Astrocyte (in vitro differentiated cells and primary cell): ENCODE measurements at regions not wholly inside any gene's neighbourhood (a gene's known extent, or its start where the extent isn't known, plus 50 kb on each side); places are given as distances from the start of the nearest gene placed in this dataset.

Experiments
- DNase-seq: peaks from one replicate; pipeline ENCODE4 v3.0.0-alpha.2; 2010; ENCODE audit warnings: low read depth
- FAIRE-seq: peaks from 2 replicates; lab custom pipeline; 2011; peaks lifted over from hg19 to GRCh38; lab: Jason Lieb, UNC
- H2AFZ ChIP-seq: 2 replicates; pipeline ENCODE4 v1.6.0; 2012; ENCODE audit warnings: low read depth, low read length, inconsistent platforms
- H3K27ac ChIP-seq: 2 replicates; pipeline ENCODE4 v1.5.1; 2011; ENCODE audit warnings: low read depth, low read length, inconsistent platforms
- H3K27me3 ChIP-seq: 2 replicates; pipeline ENCODE4 v1.6.0; 2011; ENCODE audit warnings: low read length, inconsistent platforms; ENCODE audit not compliant: insufficient read depth
- H3K36me3 ChIP-seq: 2 replicates; pipeline ENCODE4 v1.5.1; 2011; ENCODE audit warnings: low read length, inconsistent platforms; ENCODE audit not compliant: insufficient read depth
- H3K4me1 ChIP-seq: 2 replicates; pipeline ENCODE4 v1.5.1; 2011; ENCODE audit warnings: low read length, inconsistent platforms; ENCODE audit not compliant: insufficient read depth
- H3K4me2 ChIP-seq: 2 replicates; pipeline ENCODE4 v1.6.0; 2012; ENCODE audit warnings: low read length, inconsistent platforms
- H3K4me3 ChIP-seq: 2 replicates; pipeline ENCODE4 v1.5.1; 2011; ENCODE audit warnings: low read depth, mild to moderate bottlenecking, low read length, inconsistent platforms; ENCODE audit not compliant: insufficient read depth
- H3K79me2 ChIP-seq: 2 replicates; pipeline ENCODE4 v1.6.0; 2012; ENCODE audit warnings: mild to moderate bottlenecking, low read length, inconsistent platforms; ENCODE audit not compliant: insufficient read depth
- H3K9ac ChIP-seq: 2 replicates; pipeline ENCODE4 v1.6.0; 2012; ENCODE audit warnings: mild to moderate bottlenecking, low read length, inconsistent platforms
- H3K9me3 ChIP-seq: 2 replicates; pipeline ENCODE4 v1.5.1; 2012; ENCODE audit warnings: low read depth, mild to moderate bottlenecking, low read length, inconsistent platforms; ENCODE audit not compliant: insufficient read depth
- H4K20me1 ChIP-seq: 2 replicates; pipeline ENCODE4 v1.6.0; 2012; ENCODE audit warnings: low read length, inconsistent platforms; ENCODE audit not compliant: insufficient read depth
- H3K27ac Mint-ChIP-seq: one replicate; pipeline ENCODE4 v1.8.0; 2021; ENCODE audit warnings: mild to moderate bottlenecking, mixed read lengths; ENCODE audit not compliant: unreplicated experiment
- H3K27me3 Mint-ChIP-seq: one replicate; pipeline ENCODE4 v1.8.0; 2021; ENCODE audit warnings: low read depth, mixed read lengths; ENCODE audit not compliant: unreplicated experiment
- H3K36me3 Mint-ChIP-seq: one replicate; pipeline ENCODE4 v1.8.0; 2021; ENCODE audit warnings: low read depth, mixed read lengths; ENCODE audit not compliant: unreplicated experiment
- H3K4me1 Mint-ChIP-seq: one replicate; pipeline ENCODE4 v1.8.0; 2021; ENCODE audit warnings: low read depth, mixed read lengths; ENCODE audit not compliant: unreplicated experiment
- H3K4me3 Mint-ChIP-seq: one replicate; pipeline ENCODE4 v1.8.0; 2021; ENCODE audit warnings: mild to moderate bottlenecking, moderate library complexity, mixed read lengths; ENCODE audit not compliant: unreplicated experiment
- H3K9me3 Mint-ChIP-seq: one replicate; pipeline ENCODE4 v1.8.0; 2021; ENCODE audit warnings: mild to moderate bottlenecking, mixed read lengths; ENCODE audit not compliant: unreplicated experiment
- EZH2 ChIP-seq: IDR thresholded peaks from 2 replicates; pipeline ENCODE4 v1.6.1; 2012; ENCODE audit warnings: mild to moderate bottlenecking, low read length, inconsistent platforms; ENCODE audit not compliant: insufficient read depth
- TF ChIP-seq, protein P1 (sequence below): IDR thresholded peaks from 2 replicates; pipeline ENCODE4 v1.5.1; 2011; ENCODE audit warnings: low read depth, mild to moderate bottlenecking, inconsistent platforms, low read length, moderate library complexity; ENCODE audit not compliant: insufficient read depth

DNA sequence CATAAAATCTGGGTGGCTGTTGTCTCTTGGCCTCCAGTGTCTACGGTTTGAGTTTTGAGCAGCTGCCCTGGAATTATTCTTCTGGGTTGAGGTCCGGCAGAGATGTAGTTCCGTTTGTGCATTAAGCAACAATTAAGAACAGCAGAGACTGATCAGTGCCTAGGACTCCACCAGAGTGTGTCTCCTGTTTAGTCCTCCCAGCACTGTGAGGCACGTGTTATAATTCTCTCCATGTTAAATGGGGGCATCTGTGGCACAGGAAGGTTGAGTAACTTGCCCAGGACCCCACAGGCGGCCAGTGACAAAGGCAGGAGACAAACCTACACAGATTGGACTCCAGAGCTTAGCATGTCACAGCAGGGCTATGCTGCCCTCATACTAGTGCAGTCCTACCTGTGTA is 225.1 kb downstream of the CBLN1 start:
- Histone ChIP-seq H3K27ac (no peak overlapping the region), H3K4me1 (no peaks in the 10 kb centered on the region), H4K20me1 (no peaks in the 10 kb centered on the region), H3K4me2 (no peak overlapping the region), H2AFZ (no peak overlapping the region), H3K4me3 (no peak overlapping the region), H3K27me3 (no peaks in the 10 kb centered on the region), H3K36me3 (no peaks in the 10 kb centered on the region), H3K9ac (no peak overlapping the region), H3K9me3 (no peaks in the 10 kb centered on the region), H3K79me2 (no peaks in the 10 kb centered on the region)
- no peaks in the 10 kb centered on the region for H3K9me3 Mint-ChIP-seq
- H3K36me3 Mint-ChIP-seq = no peaks in the 10 kb centered on the region
- H3K4me3 Mint-ChIP-seq = no peak overlapping the region
- peaks cover 9% of the 10 kb centered on the region for H3K27me3 Mint-ChIP-seq
- FAIRE-seq (no peak), DNase-seq (no peak)
- no peak overlapping the region for H3K27ac Mint-ChIP-seq
- H3K4me1 Mint-ChIP-seq = no peaks in the 10 kb centered on the region
- TF ChIP-seq, protein P1, sequence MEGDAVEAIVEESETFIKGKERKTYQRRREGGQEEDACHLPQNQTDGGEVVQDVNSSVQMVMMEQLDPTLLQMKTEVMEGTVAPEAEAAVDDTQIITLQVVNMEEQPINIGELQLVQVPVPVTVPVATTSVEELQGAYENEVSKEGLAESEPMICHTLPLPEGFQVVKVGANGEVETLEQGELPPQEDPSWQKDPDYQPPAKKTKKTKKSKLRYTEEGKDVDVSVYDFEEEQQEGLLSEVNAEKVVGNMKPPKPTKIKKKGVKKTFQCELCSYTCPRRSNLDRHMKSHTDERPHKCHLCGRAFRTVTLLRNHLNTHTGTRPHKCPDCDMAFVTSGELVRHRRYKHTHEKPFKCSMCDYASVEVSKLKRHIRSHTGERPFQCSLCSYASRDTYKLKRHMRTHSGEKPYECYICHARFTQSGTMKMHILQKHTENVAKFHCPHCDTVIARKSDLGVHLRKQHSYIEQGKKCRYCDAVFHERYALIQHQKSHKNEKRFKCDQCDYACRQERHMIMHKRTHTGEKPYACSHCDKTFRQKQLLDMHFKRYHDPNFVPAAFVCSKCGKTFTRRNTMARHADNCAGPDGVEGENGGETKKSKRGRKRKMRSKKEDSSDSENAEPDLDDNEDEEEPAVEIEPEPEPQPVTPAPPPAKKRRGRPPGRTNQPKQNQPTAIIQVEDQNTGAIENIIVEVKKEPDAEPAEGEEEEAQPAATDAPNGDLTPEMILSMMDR = no peak
- TF ChIP-seq EZH2 = no peak

DNA sequence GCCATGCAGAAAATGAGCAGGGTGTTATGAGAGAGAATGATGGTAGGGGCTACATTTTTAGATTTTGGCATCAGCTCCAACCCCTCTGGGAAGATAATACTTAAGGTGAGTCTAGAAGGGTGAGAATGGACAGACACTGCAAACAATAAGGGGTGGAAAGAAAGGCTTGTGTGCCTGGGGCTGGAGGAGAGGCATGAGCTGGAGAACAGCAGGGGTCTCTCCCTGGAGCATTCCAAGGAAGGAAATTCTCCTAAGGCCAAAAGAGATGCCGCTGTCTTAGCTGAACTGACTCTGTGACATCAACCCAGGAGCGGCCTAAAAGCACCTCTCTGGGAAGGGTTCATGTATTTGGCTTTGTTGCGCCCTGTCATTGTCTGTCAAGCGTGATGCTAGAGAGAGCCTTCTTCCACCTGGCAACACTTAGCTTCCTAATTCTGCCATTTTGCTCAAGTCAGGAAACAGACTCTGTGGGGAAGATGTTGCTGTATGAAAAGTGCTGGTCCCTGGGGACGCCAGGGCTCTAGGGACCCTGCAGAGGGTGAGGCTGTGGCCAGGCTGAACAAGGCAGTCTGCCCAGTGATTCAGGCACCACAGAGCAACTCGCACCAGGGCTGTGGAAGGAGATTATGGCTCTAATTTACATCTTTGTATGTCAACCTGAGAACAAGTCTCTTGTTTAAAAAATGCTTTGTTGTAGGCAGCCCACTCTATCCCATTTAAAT is 225.7 kb downstream of the CBLN1 start:
- no peaks in the 10 kb centered on the region for H3K4me1 Mint-ChIP-seq
- TF ChIP-seq, protein P1 = no peak
- no peak for TF ChIP-seq EZH2
- no peaks in the 10 kb centered on the region for H3K36me3 Mint-ChIP-seq
- Histone ChIP-seq H3K4me1 (no peaks in the 10 kb centered on the region), H4K20me1 (no peaks in the 10 kb centered on the region), H3K79me2 (no peaks in the 10 kb centered on the region), H3K9ac (no peak overlapping the region), H3K27me3 (no peaks in the 10 kb centered on the region), H3K4me2 (no peak overlapping the region), H3K27ac (no peak overlapping the region), H3K9me3 (no peaks in the 10 kb centered on the region), H2AFZ (no peak overlapping the region), H3K4me3 (no peak overlapping the region), H3K36me3 (no peaks in the 10 kb centered on the region)
- H3K4me3 Mint-ChIP-seq = no peak overlapping the region
- no peaks in the 10 kb centered on the region for H3K9me3 Mint-ChIP-seq
- no peak for DNase-seq
- H3K27me3 Mint-ChIP-seq = peaks cover 13% of the 10 kb centered on the region
- no peak for FAIRE-seq
- no peak overlapping the region for H3K27ac Mint-ChIP-seq

DNA sequence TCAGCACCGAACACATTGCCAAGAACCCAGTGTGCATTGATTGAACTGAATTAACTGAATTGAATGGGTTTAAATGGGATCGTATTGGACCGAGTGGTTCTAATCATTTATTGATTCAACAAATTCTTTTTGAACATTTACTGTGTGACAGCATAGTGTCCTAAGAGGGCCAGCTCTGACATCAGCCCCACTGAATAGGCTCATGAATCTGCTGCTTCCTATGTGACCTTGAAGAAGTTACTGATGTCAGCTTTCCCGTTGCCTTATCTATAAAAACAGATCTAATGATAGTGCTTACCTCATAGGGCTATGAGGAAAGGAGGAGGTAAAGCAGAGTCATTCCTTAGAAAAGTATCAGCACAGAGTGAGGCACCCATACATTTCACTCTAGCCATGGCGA is 226.3 kb downstream of the CBLN1 start:
- no peaks in the 10 kb centered on the region for H3K36me3 ChIP-seq
- H3K79me2 ChIP-seq = no peaks in the 10 kb centered on the region
- FAIRE-seq (no peak), DNase-seq (no peak)
- H4K20me1 ChIP-seq = no peaks in the 10 kb centered on the region
- H3K9me3 Mint-ChIP-seq = no peaks in the 10 kb centered on the region
- no peak overlapping the region for H3K4me2 ChIP-seq
- no peaks in the 10 kb centered on the region for H3K4me1 ChIP-seq
- TF ChIP-seq, protein P1 = no peak
- no peak for TF ChIP-seq EZH2
- H2AFZ ChIP-seq = no peak overlapping the region
- no peak overlapping the region for H3K27ac Mint-ChIP-seq
- H3K4me3 ChIP-seq = no peak overlapping the region
- H3K27me3 ChIP-seq = no peaks in the 10 kb centered on the region
- H3K4me3 Mint-ChIP-seq = no peak overlapping the region
- peaks cover 13% of the 10 kb centered on the region for H3K27me3 Mint-ChIP-seq
- H3K9me3 ChIP-seq = no peaks in the 10 kb centered on the region
- H3K27ac ChIP-seq = no peak overlapping the region
- H3K9ac ChIP-seq = no peak overlapping the region
- H3K4me1 Mint-ChIP-seq = no peaks in the 10 kb centered on the region
- H3K36me3 Mint-ChIP-seq = no peaks in the 10 kb centered on the region
